AG08395 (cell line): ENCODE measurements at regions not wholly inside any gene's neighbourhood (a gene's known extent, or its start where the extent isn't known, plus 50 kb on each side); places are given as distances from the start of the nearest gene placed in this dataset.
A peak's percentile ranks its signal among the peaks of the same experiment; 100 is the strongest.

Source experiments
- DNase-seq: peaks from one replicate; pipeline ENCODE4 v3.0.0; 2012; ENCODE audit warnings: mixed read lengths, low spot score

DNA sequence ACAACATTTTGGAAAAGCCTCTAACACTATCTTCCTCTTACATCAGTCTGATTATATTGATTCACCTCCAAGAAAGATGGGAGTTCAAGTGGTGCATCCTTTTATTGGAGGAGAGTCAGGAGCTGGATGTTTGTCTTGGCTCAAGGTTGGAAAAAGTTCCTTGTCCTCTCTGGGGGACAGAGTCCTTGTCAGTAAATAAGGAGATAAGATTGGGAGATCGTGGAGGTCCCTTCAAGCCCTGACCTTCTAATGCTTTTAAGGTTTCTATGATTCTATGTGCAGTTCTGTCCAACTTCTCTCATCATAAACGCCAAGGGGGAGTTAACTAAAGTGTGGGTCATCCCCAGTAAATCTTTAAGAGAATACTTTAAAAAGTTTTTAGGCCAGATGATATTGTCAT, 60.9 kb upstream of the CCBE1 start:
- DNase-seq, result no peak

DNA sequence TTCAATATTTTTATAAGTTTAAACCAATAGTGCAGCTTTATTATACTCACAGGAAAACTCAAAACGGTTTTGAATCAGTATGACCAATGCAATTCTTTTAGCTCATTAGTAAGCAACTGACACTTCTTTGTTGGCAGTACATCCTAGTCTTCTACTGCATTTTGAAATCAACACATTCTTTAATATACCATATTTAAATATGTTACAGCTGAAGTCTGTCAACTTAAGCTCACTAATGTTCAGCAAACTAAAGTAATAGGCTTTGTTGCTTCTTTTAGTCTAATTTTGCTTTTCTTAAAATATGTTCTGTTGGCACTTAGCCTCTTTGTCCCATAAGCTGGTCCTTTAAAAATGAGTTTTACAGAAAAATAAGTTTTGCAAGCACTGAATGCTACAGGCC, 55.4 kb upstream of the CCBE1 start:
- no peak for DNase-seq

DNA sequence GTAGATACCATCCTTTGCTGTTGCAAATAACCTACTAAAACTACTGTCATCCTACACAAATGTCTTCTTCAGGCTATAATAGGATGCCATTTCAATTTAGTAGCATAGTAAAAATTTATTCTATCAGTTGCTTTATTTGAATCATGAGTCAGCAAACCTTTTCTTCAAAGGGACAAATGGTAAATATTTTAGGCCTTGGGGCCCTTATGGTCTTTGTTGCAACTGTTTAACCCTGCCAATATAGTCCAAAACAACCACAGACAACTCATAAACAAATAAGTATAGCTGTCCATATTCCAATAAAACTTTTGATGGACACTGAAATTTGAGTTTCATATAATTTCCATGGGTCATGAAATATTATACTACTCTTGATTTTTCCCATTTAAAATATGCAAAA, 54.0 kb upstream of the CCBE1 start:
- no peak for DNase-seq

DNA sequence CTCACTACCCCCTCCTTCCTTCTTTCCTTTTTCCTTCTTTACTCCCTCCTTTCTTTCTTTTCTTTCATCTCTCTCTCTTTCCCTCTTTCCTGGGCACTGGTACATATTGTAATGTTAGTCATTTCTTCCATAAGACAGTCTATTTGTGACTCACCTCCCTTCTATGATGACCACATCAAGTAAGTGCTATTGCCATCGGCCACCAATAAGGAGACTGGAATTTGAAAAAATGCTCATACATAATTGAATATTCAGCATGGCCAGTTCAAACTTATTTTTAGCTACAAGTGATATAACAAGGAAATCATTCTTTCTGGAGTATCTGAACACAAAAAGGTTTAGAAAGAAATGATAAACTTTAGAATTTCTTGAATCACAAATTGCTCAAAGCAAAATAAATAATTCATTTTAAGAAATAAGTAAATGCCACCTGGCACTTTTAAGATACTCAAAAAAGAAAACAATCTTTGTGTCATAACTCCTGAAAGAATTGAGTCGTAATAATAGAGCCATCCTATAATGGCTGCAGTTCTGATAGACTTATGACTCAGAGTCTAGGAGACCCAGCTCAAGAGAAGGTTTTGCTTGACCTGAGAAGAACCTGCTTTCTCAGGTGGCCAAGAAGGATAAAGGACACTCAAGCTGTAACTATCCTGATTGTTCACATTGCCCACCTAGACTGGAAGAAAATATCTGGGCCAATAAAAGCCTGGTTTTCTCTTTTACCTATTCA, 51.6 kb upstream of the CCBE1 start:
- DNase-seq, result peak; percentile 81
